Left renal cortex interstitium (tissue), 4 donors: ENCODE measurements at regions not wholly inside any gene's neighbourhood (a gene's known extent, or its start where the extent isn't known, plus 50 kb on each side); places are given as distances from the start of the nearest gene placed in this dataset.

ENCODE experiments used
- DNase-seq, 4 donors: peaks; one replicate each; pipeline ENCODE4 v3.0.0-alpha.2; 2013; ENCODE audit warnings: low read depth in 4 of 4, low spot score in 2 of 4, missing footprints in 1 of 4

GRCh38 chr1:78348496-78349284 is 142.1 kb upstream of the PTGFR start:
- DNase-seq: no peak

GRCh38 chr1:78351551-78352216 is 139.1 kb upstream of the PTGFR start:
- DNase-seq: no peak

- no peak for DNase-seq
These were observed 135.1 kb upstream of the PTGFR start for GRCh38 chr1:78355656-78356055.

- DNase-seq: no peak
These were observed 132.6 kb upstream of the PTGFR start for GRCh38 chr1:78358165-78358564.

- DNase-seq: no peak
These were observed 131.1 kb upstream of the PTGFR start for GRCh38 chr1:78359666-78360065.

DNA sequence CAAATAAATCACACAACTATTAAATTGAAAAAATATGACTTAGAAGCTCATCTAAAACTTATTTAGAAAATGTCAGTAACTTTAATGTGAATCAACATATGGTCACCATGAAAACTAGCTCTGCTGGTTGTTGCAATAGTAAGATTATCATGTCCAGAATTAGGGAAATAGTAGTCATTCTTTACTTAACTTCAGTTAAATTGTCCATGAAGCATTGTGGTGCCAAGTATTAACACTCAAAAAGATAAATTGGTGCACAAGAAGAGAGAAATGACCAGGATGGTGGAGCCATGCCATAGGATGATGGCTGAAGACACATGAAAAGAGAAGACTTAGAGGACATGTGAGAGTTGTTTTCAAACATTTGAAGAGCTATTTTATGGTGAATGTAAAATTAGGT is 130.2 kb upstream of the PTGFR start:
- no peak for DNase-seq

- DNase-seq: no peak
These were observed 123.1 kb upstream of the PTGFR start for GRCh38 chr1:78367700-78368099.

DNA sequence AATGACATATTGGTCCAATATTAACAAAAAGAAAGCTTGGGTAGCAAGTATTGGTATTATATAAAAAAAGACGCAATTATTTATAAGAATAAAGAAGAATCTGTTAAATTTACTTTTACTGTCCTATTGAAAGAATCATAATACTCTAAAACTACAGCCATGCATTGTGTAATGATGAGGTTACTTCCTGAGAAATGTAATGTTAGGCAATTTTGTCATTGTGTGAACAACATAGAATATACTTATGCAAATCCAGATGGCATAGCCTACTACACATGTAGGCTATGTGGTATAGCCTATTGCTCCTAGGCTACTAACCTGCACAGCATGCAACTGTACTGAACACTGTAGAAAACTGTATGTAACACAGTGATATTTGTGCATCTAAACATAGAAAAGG is 121.2 kb upstream of the PTGFR start:
- no peak for DNase-seq

DNA sequence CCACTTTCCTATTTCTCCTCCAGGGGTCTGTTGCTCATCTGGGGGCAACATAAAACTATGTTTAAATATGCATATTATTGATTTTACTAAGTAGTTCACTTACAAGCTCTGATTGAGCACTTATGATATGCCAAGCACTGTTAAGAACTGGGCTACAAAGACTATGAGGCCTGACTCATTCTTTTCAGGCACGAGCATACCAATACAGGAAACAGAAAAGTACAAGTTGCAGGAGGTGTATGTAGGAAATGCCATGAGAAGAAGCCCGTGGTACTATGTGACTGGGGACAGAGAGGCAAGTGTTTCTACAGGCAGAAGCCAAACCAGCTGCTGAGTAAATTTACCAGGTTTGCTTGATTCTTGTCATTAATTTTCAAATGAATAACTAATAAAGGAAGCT is 120.4 kb upstream of the PTGFR start:
- no peak for DNase-seq

DNA sequence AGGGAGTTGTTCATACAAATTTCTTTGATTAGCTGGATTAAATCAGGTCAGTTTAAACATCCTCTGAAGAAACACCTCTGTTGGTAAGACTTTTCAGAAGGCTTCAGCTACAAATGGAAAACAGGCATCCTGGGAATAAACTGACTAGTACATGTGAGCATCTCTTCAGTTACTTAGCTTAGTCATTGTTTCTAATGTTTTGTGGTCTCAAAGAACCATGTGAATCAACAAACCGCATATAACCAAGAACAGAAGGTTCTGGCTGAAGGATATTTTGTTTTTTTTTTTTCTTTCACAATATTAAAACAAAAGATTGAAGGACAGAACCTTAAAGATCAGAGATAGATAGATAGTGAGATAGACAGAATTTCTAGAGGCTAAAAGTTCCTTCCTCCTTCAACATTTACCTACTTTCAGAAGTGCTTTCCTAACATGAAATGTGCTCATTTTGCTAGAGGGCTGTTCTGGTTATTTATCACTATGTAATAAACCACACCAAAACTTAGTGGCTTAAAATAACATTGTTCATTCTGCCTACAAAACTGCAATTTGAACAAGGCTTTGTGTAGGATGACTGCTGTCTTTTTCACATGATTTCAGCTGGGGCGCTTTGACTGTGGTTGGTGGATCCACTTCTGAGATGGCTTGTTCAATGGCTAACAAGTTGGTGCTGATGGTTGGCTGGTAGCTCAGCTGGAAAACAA is 119.8 kb upstream of the PTGFR start:
- DNase-seq: no peak

GRCh38 chr1:78373676-78374075 is 117.1 kb upstream of the PTGFR start:
- DNase-seq: no peak

GRCh38 chr1:78375996-78376395 is 114.8 kb upstream of the PTGFR start:
- DNase-seq: no peak

DNA sequence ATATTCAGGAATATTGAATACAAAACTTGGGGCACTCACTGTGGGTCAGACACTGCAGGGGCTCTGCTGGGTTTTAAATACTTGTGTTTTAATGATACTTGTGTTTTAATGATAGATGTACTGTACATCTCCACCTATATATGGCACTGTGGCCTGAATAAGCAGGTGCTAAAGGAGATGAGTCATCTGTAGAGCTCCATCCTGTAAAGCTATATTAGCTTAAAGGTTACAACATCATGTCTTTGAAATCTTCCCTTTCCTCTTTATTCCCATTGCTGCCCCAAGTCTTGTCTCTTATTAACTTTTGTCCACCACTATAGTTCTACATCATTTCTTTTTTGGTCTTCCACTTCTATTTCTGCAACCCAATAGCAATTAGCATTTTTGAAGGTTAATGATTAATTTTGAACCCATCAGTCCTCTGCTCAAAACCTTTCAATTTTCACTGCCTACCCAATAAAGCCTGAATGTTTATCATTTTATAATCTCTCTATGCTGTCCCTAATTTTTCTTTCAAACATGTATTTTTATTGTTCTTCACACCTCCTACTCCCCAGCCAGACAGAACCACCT is 113.3 kb upstream of the PTGFR start:
- no peak for DNase-seq

DNA sequence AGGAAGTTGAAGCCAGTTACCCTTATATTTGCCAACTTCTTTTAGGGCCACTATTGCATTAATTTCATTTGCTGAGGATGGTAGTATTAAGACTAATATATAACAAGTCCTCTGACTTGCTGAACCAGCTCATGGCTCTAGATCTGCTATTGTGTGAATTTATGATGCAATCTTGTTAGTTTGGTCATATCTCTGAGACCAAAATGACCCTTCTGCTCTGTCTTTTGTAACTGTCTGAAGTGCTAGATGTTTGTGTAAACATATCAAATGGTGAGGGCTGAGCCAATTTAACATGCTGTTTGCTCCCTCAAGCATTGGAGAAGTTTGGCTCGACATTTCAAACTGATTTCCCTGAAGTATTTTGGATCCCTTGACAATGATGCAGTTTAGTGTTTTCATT is 106.9 kb upstream of the PTGFR start:
- no peak for DNase-seq

- DNase-seq: no peak
These were observed 104.9 kb upstream of the PTGFR start for GRCh38 chr1:78385744-78386462.

- no peak for DNase-seq
These were observed 103.6 kb upstream of the PTGFR start for GRCh38 chr1:78387201-78387600.

DNA sequence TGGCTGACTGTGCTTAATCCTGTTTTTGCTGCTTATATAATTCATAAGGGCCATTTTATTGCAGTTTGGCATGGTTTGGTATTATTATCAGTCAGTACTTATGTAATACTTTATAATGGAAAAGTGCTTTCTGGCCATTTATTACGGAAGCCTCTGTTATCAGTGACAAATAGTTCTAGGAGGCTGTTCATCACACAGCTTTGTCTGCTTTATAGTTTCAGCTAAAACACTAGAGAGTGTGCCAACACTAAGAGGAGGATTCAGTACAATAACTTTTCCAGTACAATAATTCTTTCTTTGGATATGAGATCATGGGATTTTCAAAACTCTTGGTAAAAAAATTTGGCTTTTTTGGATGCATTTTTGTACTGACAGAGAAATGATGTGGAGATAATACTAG is 102.9 kb upstream of the PTGFR start:
- no peak for DNase-seq

GRCh38 chr1:78388275-78388674 is 102.5 kb upstream of the PTGFR start:
- no peak for DNase-seq

- DNase-seq: no peak
These were observed 89.6 kb upstream of the PTGFR start for GRCh38 chr1:78401148-78401547.

GRCh38 chr1:78408192-78408591 is 82.6 kb upstream of the PTGFR start:
- DNase-seq: no peak

DNA sequence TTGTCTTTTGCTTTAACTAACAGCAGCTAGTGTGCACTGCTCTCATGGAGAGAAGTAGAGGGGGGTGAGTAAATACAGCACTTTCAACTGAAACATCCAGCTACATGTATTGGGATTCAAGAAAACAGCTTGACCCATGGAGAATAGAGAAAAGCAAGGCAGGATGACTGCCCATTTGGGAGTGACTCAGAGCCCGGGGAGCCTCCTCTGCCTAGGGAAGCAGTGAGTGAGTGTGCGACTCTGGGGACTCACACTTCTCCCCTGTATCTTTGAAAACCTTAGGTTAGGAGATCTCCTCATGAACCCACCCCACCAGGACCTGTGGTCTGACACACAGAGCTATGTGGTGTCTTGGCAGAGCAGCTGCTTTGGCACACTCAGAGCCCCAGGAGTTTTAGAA is 82.0 kb upstream of the PTGFR start:
- DNase-seq: no peak
